Upper lobe of left lung (tissue), 6 donors: ENCODE measurements at regions not wholly inside any gene's neighbourhood (a gene's known extent, or its start where the extent isn't known, plus 50 kb on each side); places are given as distances from the start of the nearest gene placed in this dataset.

Experiments used
- ATAC-seq, 2 donors: fragments of 200-7000 bp; cut with Tn5 transposase; one replicate each; pipeline ENCODE4 v1.9.1; 2022; ENCODE audit warnings: mild to moderate bottlenecking in 2 of 2, moderate library complexity in 2 of 2; ENCODE audit not compliant: low FRiP score in 2 of 2
- DNase-seq, 2 donors: peaks; one replicate each; pipeline ENCODE4 v3.0.0-alpha.2; 2019 to 2020
- H3K27ac ChIP-seq, 4 donors: fragments of 200-600 bp; sonication (generic); one replicate each; pipeline ENCODE4 v1.5.1; 2016 to 2019
- H3K27me3 ChIP-seq, 4 donors: fragments of 200-600 bp; sonication (generic); one replicate each; pipeline ENCODE4 v1.5.1; 2017 to 2019
- H3K36me3 ChIP-seq, 4 donors: fragments of 200-600 bp; sonication (generic); one replicate each; pipeline ENCODE4 v1.5.1; 2016 to 2019
- H3K4me1 ChIP-seq, 4 donors: fragments of 200-600 bp; sonication (generic); one replicate each; pipeline ENCODE4 v1.5.1; 2018 to 2019
- H3K4me3 ChIP-seq, 4 donors: fragments of 200-600 bp; sonication (generic); one replicate each; pipeline ENCODE4 v1.5.1; 2017 to 2019; ENCODE audit warnings: mild to moderate bottlenecking in 2 of 4, moderate library complexity in 1 of 4
- H3K9me3 ChIP-seq, 4 donors: fragments of 200-600 bp; sonication (generic); one replicate each; pipeline ENCODE4 v1.5.1; 2018 to 2019
- CTCF ChIP-seq, 6 experiments: fragments of 450-650 bp in 4 of 6; fragments of 200-600 bp in 2 of 6; sonication (generic) in 2 of 6; IDR thresholded peaks; one replicate each; pipeline ENCODE4 v1.5.1; 2016 to 2019; ENCODE audit warnings: antibody characterized with exemption in 6 of 6
- EP300 ChIP-seq, 4 donors: sonication (generic); formaldehyde crosslinking; IDR thresholded peaks; one replicate each; pipeline ENCODE4 v1.5.1; 2017; ENCODE audit warnings: antibody characterized with exemption in 4 of 4, control low read depth in 2 of 4
- POLR2A ChIP-seq, 4 donors: fragments of 450-650 bp; IDR thresholded peaks; one replicate each; pipeline ENCODE4 v1.5.1; 2016 to 2017; ENCODE audit warnings: antibody characterized with exemption in 4 of 4, mild to moderate bottlenecking in 2 of 4
- POLR2AphosphoS5 ChIP-seq, 2 donors: sonication (generic); formaldehyde crosslinking; IDR thresholded peaks; one replicate each; pipeline ENCODE4 v1.5.1; 2017; ENCODE audit warnings: antibody characterized with exemption in 2 of 2
- WGBS, 2 donors: methylation state at CpG; one replicate each; pipeline ENCODE4 v1.1.5; 2017 to 2018; 5-methylcytosine and 5-hydroxymethylcytosine counted together
- donor health status: DM: no; HTN: no; CAD: no; lungs with moderate emphysema.
- donor health status: DM: no; HTN: yes; CAD: no; lungs with severe emphysema.

GRCh38 chr16:17925761-17926160 is 410.8 kb downstream of the NPIPA8 start:
- Histone ChIP-seq H3K27me3 (no peaks in the 10 kb centered on the region), H3K4me1 (no peaks in the 10 kb centered on the region), H3K4me3 (no peak overlapping the region), H3K9me3 (no peaks in the 10 kb centered on the region), H3K27ac (no peak overlapping the region), H3K36me3 (no peaks in the 10 kb centered on the region)
- DNase-seq (no peak), ATAC-seq (no peak)
- TF ChIP-seq POLR2AphosphoS5 (IDR thresholded peaks at IDR 0.05) (no peak), POLR2A (IDR thresholded peaks at IDR 0.05) (no peak), CTCF (IDR thresholded peaks at IDR 0.05) (no peak), EP300 (IDR thresholded peaks at IDR 0.05) (no peak)
- WGBS, 2 donors: 91 to 92% methylated on average over 6 of the region's 6 CpGs

- 28 to 55% methylated on average over 2 of the region's 2 CpGs for WGBS, 2 donors
- no peaks in the 10 kb centered on the region for H3K4me1 ChIP-seq
These were observed 415.1 kb downstream of the NPIPA8 start for GRCh38 chr16:17921357-17921978.

GRCh38 chr16:17917316-17918019 is 419.1 kb downstream of the NPIPA8 start:
- 71 to 82% methylated on average over 3 of the region's 3 CpGs for WGBS, 2 donors
- Histone ChIP-seq H3K36me3 (no peaks in the 10 kb centered on the region), H3K4me1 (no peaks in the 10 kb centered on the region), H3K27ac (no peak overlapping the region), H3K27me3 (no peaks in the 10 kb centered on the region), H3K4me3 (no peak overlapping the region), H3K9me3 (peaks cover 0 to 11% (median 2%) of the 10 kb centered on the region in 4 donors)
- ATAC-seq: no peak
- no peak for DNase-seq
- TF ChIP-seq POLR2AphosphoS5 (IDR thresholded peaks at IDR 0.05) (no peak), CTCF (IDR thresholded peaks at IDR 0.05) (no peak), EP300 (IDR thresholded peaks at IDR 0.05) (no peak), POLR2A (IDR thresholded peaks at IDR 0.05) (no peak)

More at GRCh38 chr16:17921357-17921978, 415.1 kb downstream of the NPIPA8 start:
- TF ChIP-seq EP300 (IDR thresholded peaks at IDR 0.05) (no peak), POLR2A (IDR thresholded peaks at IDR 0.05) (no peak), POLR2AphosphoS5 (IDR thresholded peaks at IDR 0.05) (no peak), CTCF (IDR thresholded peaks at IDR 0.05) (peak in 4 of 6 experiments; percentile 38 to 53 (median 42))
- peak in 1 of 2 donors; percentile 34 for DNase-seq
- H3K27ac ChIP-seq: no peak overlapping the region
- H3K9me3 ChIP-seq: peaks cover 0 to 5% (median 0%) of the 10 kb centered on the region in 4 donors
- H3K4me3 ChIP-seq: no peak overlapping the region
- H3K27me3 ChIP-seq: no peaks in the 10 kb centered on the region
- no peak for ATAC-seq
- no peaks in the 10 kb centered on the region for H3K36me3 ChIP-seq

GRCh38 chr16:17915791-17916190 is 420.7 kb downstream of the NPIPA8 start:
- Histone ChIP-seq H3K4me3 (no peak overlapping the region), H3K27me3 (no peaks in the 10 kb centered on the region), H3K36me3 (no peaks in the 10 kb centered on the region), H3K27ac (no peak overlapping the region), H3K4me1 (no peaks in the 10 kb centered on the region), H3K9me3 (peaks cover 0 to 11% (median 2%) of the 10 kb centered on the region in 4 donors)
- TF ChIP-seq POLR2AphosphoS5 (IDR thresholded peaks at IDR 0.05): no peak
- TF ChIP-seq POLR2A (IDR thresholded peaks at IDR 0.05): no peak
- no peak for TF ChIP-seq EP300 (IDR thresholded peaks at IDR 0.05)
- TF ChIP-seq CTCF (IDR thresholded peaks at IDR 0.05): no peak
- no peak for DNase-seq
- 86 to 88% methylated on average over 5 of the region's 5 CpGs for WGBS, 2 donors
- ATAC-seq: no peak
